ENCODE measurements at regions not wholly inside any gene's neighbourhood (a gene's known extent, or its start where the extent isn't known, plus 50 kb on each side); places are given as distances from the start of the nearest gene placed in this dataset.

- Histone ChIP-seq H3K4me3 (ENCODE audit: low read length) (no peak overlapping the region), H3K9me3 (ENCODE audit: low read length) (no peaks in the 10 kb centered on the region), H2AFZ (ENCODE audit: low read length) (no peak overlapping the region), H3F3A (ENCODE audit: low read length, unreplicated experiment) (no peaks in the 10 kb centered on the region), H3K9me2 (replicated peaks; ENCODE audit: low read length) (no peaks in the 10 kb centered on the region), H3K36me3 (ENCODE audit: low read depth, low read length) (no peaks in the 10 kb centered on the region), H4K20me1 (ENCODE audit: low read length) (no peaks in the 10 kb centered on the region), H3K4me2 (ENCODE audit: low read length) (no peak overlapping the region), H3K27ac (ENCODE audit: low read length) (no peak overlapping the region), H3K27me3 (ENCODE audit: low read length) (no peaks in the 10 kb centered on the region), H3K4me1 (ENCODE audit: insufficient read depth, low read length) (0 out of 2 replicates have a peak, but pooled peaks cover 4% of the 10 kb centered on the region), H3K9ac (ENCODE audit: low read length) (no peak overlapping the region), H3K79me2 (ENCODE audit: low read length) (no peaks in the 10 kb centered on the region)
- CTCF ChIA-PET, result no interaction called here
- ATAC-seq, result no peak
- no TSS peak for BruUV-seq (replicated peaks)
- intact Hi-C loops (cut with micrococcal nuclease), result no loop called here
- POLR2A ChIA-PET (ENCODE audit: unreplicated experiment), result interaction anchor here (0.6 to 0.7 kb wide), 2 partner anchors 283 to 1138 kb away, joined by 3 read pairs; no protein-coding TSS in a partner anchor
- TF ChIP-seq CTCF (conservative IDR thresholded peaks at IDR 0.05; ENCODE audit: low read depth, low read length), result no peak
- no peak for TF ChIP-seq EZH2 (IDR thresholded peaks at IDR 0.05; ENCODE audit: low read length, unreplicated experiment)
- no peak for TF ChIP-seq EZH2phosphoT487 (IDR thresholded peaks at IDR 0.05; ENCODE audit: borderline replicate concordance, low read length)
- no peak for DNase-seq
Observed at GRCh38 chr2:165010556-165010955, 55.2 kb upstream of the SLC38A11 start.

- no peak overlapping the region for H3K4me3 ChIP-seq (ENCODE audit: low read length)
- no peaks in the 10 kb centered on the region for H3K9me3 ChIP-seq (ENCODE audit: low read length)
- no peaks in the 10 kb centered on the region for H3K79me2 ChIP-seq (ENCODE audit: low read length)
- H3K27me3 ChIP-seq (ENCODE audit: low read length), result no peaks in the 10 kb centered on the region
- H2AFZ ChIP-seq (ENCODE audit: low read length), result no peak overlapping the region
- TF ChIP-seq CTCF (conservative IDR thresholded peaks at IDR 0.05; ENCODE audit: low read depth, low read length) (no peak), EZH2 (IDR thresholded peaks at IDR 0.05; ENCODE audit: low read length, unreplicated experiment) (no peak), EZH2phosphoT487 (IDR thresholded peaks at IDR 0.05; ENCODE audit: borderline replicate concordance, low read length) (no peak)
- CTCF ChIA-PET, result no interaction called here
- no peaks in the 10 kb centered on the region for H4K20me1 ChIP-seq (ENCODE audit: low read length)
- POLR2A ChIA-PET (ENCODE audit: unreplicated experiment), result no interaction called here
- H3K9me2 ChIP-seq (replicated peaks; ENCODE audit: low read length), result no peaks in the 10 kb centered on the region
- no peak overlapping the region for H3K9ac ChIP-seq (ENCODE audit: low read length)
- intact Hi-C loops (cut with micrococcal nuclease), result no loop called here
- DNase-seq (no peak), ATAC-seq (no peak)
- H3K36me3 ChIP-seq (ENCODE audit: low read depth, low read length), result no peaks in the 10 kb centered on the region
- no peak overlapping the region for H3K4me2 ChIP-seq (ENCODE audit: low read length)
- no TSS peak for BruUV-seq (replicated peaks)
- 0 out of 2 replicates have a peak, but pooled peaks cover 4% of the 10 kb centered on the region for H3K4me1 ChIP-seq (ENCODE audit: insufficient read depth, low read length)
- H3F3A ChIP-seq (ENCODE audit: low read length, unreplicated experiment), result no peaks in the 10 kb centered on the region
- no peak overlapping the region for H3K27ac ChIP-seq (ENCODE audit: low read length)
Observed at GRCh38 chr2:165009466-165009865, 54.1 kb upstream of the SLC38A11 start.

GRCh38 chr2:165008730-165009315 is 53.5 kb upstream of the SLC38A11 start:
- ATAC-seq, result peak; percentile 53
- TF ChIP-seq CTCF (conservative IDR thresholded peaks at IDR 0.05; ENCODE audit: low read depth, low read length) (no peak), EZH2phosphoT487 (IDR thresholded peaks at IDR 0.05; ENCODE audit: borderline replicate concordance, low read length) (no peak), EZH2 (IDR thresholded peaks at IDR 0.05; ENCODE audit: low read length, unreplicated experiment) (no peak)
- Histone ChIP-seq H3K4me3 (ENCODE audit: low read length) (no peak overlapping the region), H3F3A (ENCODE audit: low read length, unreplicated experiment) (no peaks in the 10 kb centered on the region), H3K4me1 (ENCODE audit: insufficient read depth, low read length) (0 out of 2 replicates have a peak, but pooled peaks cover 4% of the 10 kb centered on the region), H3K9me2 (replicated peaks; ENCODE audit: low read length) (no peaks in the 10 kb centered on the region), H3K4me2 (ENCODE audit: low read length) (no peak overlapping the region), H2AFZ (ENCODE audit: low read length) (no peak overlapping the region), H3K9ac (ENCODE audit: low read length) (no peak overlapping the region), H3K27ac (ENCODE audit: low read length) (no peak overlapping the region), H4K20me1 (ENCODE audit: low read length) (no peaks in the 10 kb centered on the region), H3K27me3 (ENCODE audit: low read length) (no peaks in the 10 kb centered on the region), H3K9me3 (ENCODE audit: low read length) (no peaks in the 10 kb centered on the region), H3K79me2 (ENCODE audit: low read length) (no peaks in the 10 kb centered on the region), H3K36me3 (ENCODE audit: low read depth, low read length) (no peaks in the 10 kb centered on the region)
- ChIA-PET CTCF (no interaction called here), POLR2A (ENCODE audit: unreplicated experiment) (no interaction called here)
- BruUV-seq (replicated peaks), result no TSS peak
- intact Hi-C loops (cut with micrococcal nuclease), result no loop called here
- peak; percentile 49 for DNase-seq

Data from PC-3 (cell line).